Endodermal cell (in vitro differentiated cells): ENCODE measurements at regions not wholly inside any gene's neighbourhood (a gene's known extent, or its start where the extent isn't known, plus 50 kb on each side); places are given as distances from the start of the nearest gene placed in this dataset.

Experiments used
- DNase-seq: peaks from one replicate; pipeline ENCODE4 v3.0.0-alpha.2; 2017
- H3K27ac ChIP-seq: 2 replicates; pipeline ENCODE4 v1.5.1; 2013; ENCODE audit warnings: mild to moderate bottlenecking, low read depth, low read length, moderate library complexity
- H3K27me3 ChIP-seq: 2 replicates; pipeline ENCODE4 v1.6.1; 2013; ENCODE audit warnings: mild to moderate bottlenecking, low read length, moderate library complexity; ENCODE audit not compliant: insufficient read depth, control insufficient read depth, poor library complexity, severe bottlenecking
- H3K36me3 ChIP-seq: 2 replicates; pipeline ENCODE4 v1.7.0; 2013; ENCODE audit warnings: mild to moderate bottlenecking, low read length, moderate library complexity; ENCODE audit not compliant: control insufficient read depth, insufficient read depth
- H3K4me1 ChIP-seq: one replicate; pipeline ENCODE4 v1.7.0; 2013; ENCODE audit warnings: low read length; ENCODE audit not compliant: control insufficient read depth, insufficient read depth
- H3K4me3 ChIP-seq: 2 replicates; pipeline ENCODE4 v1.5.1; 2013; ENCODE audit warnings: mild to moderate bottlenecking, low read length, moderate library complexity
- H3K9ac ChIP-seq: 2 replicates; pipeline ENCODE4 v1.6.1; 2013; ENCODE audit warnings: mild to moderate bottlenecking, low read length, moderate library complexity; ENCODE audit not compliant: poor library complexity, severe bottlenecking; ENCODE audit errors: extremely low read depth
- H3K9me3 ChIP-seq: 2 replicates; pipeline ENCODE4 v1.6.1; 2013; ENCODE audit warnings: mild to moderate bottlenecking, low read length, moderate library complexity; ENCODE audit not compliant: control insufficient read depth
- H3K27ac Mint-ChIP-seq: 2 replicates; pipeline ENCODE4 v1.8.0; 2020; ENCODE audit warnings: mixed read lengths
- H3K27me3 Mint-ChIP-seq: 2 replicates; pipeline ENCODE4 v1.8.0; 2021; ENCODE audit warnings: mild to moderate bottlenecking, mixed read lengths; ENCODE audit not compliant: insufficient read depth
- H3K36me3 Mint-ChIP-seq: 2 replicates; pipeline ENCODE4 v1.8.0; 2020; ENCODE audit warnings: low read depth, mixed read lengths
- H3K4me1 Mint-ChIP-seq: 2 replicates; pipeline ENCODE4 v1.8.0; 2020; ENCODE audit warnings: mixed read lengths
- H3K4me3 Mint-ChIP-seq: 2 replicates; pipeline ENCODE4 v1.8.0; 2020; ENCODE audit warnings: mild to moderate bottlenecking, moderate library complexity, mixed read lengths
- H3K9me3 Mint-ChIP-seq: 2 replicates; pipeline ENCODE4 v1.8.0; 2020; ENCODE audit warnings: mild to moderate bottlenecking, mixed read lengths
- CTCF ChIP-seq: fragments of 200-600 bp; sonication (generic); conservative IDR thresholded peaks from 2 replicates; pipeline ENCODE4 v1.5.0; 2021; ENCODE audit warnings: antibody characterized with exemption, mild to moderate bottlenecking
- WGBS, 2 experiments: methylation state at CpG; one replicate each; pipeline versions ENCODE4 v1.1.5 to v1.1.7; 2013; ENCODE audit warnings: missing lambda C conversion rate in 2 of 2, mixed read lengths in 1 of 2; ENCODE audit not compliant: insufficient coverage in 1 of 2, insufficient read length in 1 of 2; 5-methylcytosine and 5-hydroxymethylcytosine counted together

GRCh38 chr4:59058543-59058942, 1948.4 kb upstream of the IGFBP7 start:
- Histone ChIP-seq H3K9ac (no peak overlapping the region), H3K27me3 (no peaks in the 10 kb centered on the region), H3K36me3 (no peaks in the 10 kb centered on the region), H3K27ac (no peak overlapping the region), H3K4me3 (no peak overlapping the region), H3K4me1 (no peaks in the 10 kb centered on the region), H3K9me3 (no peaks in the 10 kb centered on the region)
- 44 to 50% methylated on average over 2 of the region's 2 CpGs for WGBS, 2 experiments
- no peaks in the 10 kb centered on the region for H3K36me3 Mint-ChIP-seq
- no peaks in the 10 kb centered on the region for H3K9me3 Mint-ChIP-seq
- no peak overlapping the region for H3K4me3 Mint-ChIP-seq
- DNase-seq: no peak
- no peaks in the 10 kb centered on the region for H3K27me3 Mint-ChIP-seq
- peaks cover 6% of the 10 kb centered on the region for H3K4me1 Mint-ChIP-seq
- TF ChIP-seq CTCF: no peak
- H3K27ac Mint-ChIP-seq: no peak overlapping the region

- DNase-seq: no peak
- H3K4me1 ChIP-seq: no peaks in the 10 kb centered on the region
- Mint-ChIP-seq H3K27me3 (no peaks in the 10 kb centered on the region), H3K4me1 (peaks cover 6% of the 10 kb centered on the region), H3K36me3 (no peaks in the 10 kb centered on the region), H3K4me3 (no peak overlapping the region), H3K27ac (no peak overlapping the region), H3K9me3 (no peaks in the 10 kb centered on the region)
- H3K36me3 ChIP-seq: no peaks in the 10 kb centered on the region
- H3K27ac ChIP-seq: no peak overlapping the region
- H3K9ac ChIP-seq: no peak overlapping the region
- TF ChIP-seq CTCF: no peak
- no peak overlapping the region for H3K4me3 ChIP-seq
- no peaks in the 10 kb centered on the region for H3K27me3 ChIP-seq
- WGBS, 2 experiments: 95 to 100% methylated on average over 3 to 13 of the region's 13 CpGs
- H3K9me3 ChIP-seq: no peaks in the 10 kb centered on the region
Observed at GRCh38 chr4:59060002-59060846, 1950.0 kb upstream of the IGFBP7 start.

- no peaks in the 10 kb centered on the region for H3K27me3 Mint-ChIP-seq
- Histone ChIP-seq H3K4me1 (no peaks in the 10 kb centered on the region), H3K9ac (no peak overlapping the region), H3K36me3 (no peaks in the 10 kb centered on the region), H3K4me3 (no peak overlapping the region), H3K27me3 (no peaks in the 10 kb centered on the region), H3K9me3 (no peaks in the 10 kb centered on the region), H3K27ac (no peak overlapping the region)
- no peak overlapping the region for H3K4me3 Mint-ChIP-seq
- DNase-seq: no peak
- TF ChIP-seq CTCF: peak; percentile 56
- no peaks in the 10 kb centered on the region for H3K9me3 Mint-ChIP-seq
- no peak overlapping the region for H3K27ac Mint-ChIP-seq
- H3K36me3 Mint-ChIP-seq: no peaks in the 10 kb centered on the region
- 78 to 88% methylated on average over 1 to 2 of the region's 2 CpGs for WGBS, 2 experiments
- H3K4me1 Mint-ChIP-seq: peaks cover 6% of the 10 kb centered on the region
Observed at GRCh38 chr4:59060895-59061294, 1950.7 kb upstream of the IGFBP7 start.
